Left colon (tissue), 2 donors: ENCODE measurements at regions not wholly inside any gene's neighbourhood (a gene's known extent, or its start where the extent isn't known, plus 50 kb on each side); places are given as distances from the start of the nearest gene placed in this dataset.

Experiments
- ATAC-seq: fragments of 200-7000 bp; cut with Tn5 transposase; one replicate; pipeline ENCODE4 v1.9.1; 2020; ENCODE audit warnings: mild to moderate bottlenecking, moderate library complexity
- DNase-seq, 2 donors: peaks; one replicate each; pipeline ENCODE4 v3.0.0-alpha.2; 2020
- intact Hi-C, 2 donors: fragments of 100-400 bp; cut with DNase I in 1 of 2; cut with micrococcal nuclease in 1 of 2; formaldehyde crosslinking; loops; one replicate each; pipeline versions ENCODE4 v1.11.2 to v1.14.0; 2022; cut with DNase I, micrococcal nuclease
- donor health status: DM: no; HTN: no; CAD: no.
- donor health status: DM: yes; HTN: yes; CAD: no.

- intact Hi-C loops, result no loop called here
- ATAC-seq, result no peak
- DNase-seq, result no peak
Measured at GRCh38 chr10:53749439-53749838, 976.9 kb upstream of the MBL2 start.

DNA sequence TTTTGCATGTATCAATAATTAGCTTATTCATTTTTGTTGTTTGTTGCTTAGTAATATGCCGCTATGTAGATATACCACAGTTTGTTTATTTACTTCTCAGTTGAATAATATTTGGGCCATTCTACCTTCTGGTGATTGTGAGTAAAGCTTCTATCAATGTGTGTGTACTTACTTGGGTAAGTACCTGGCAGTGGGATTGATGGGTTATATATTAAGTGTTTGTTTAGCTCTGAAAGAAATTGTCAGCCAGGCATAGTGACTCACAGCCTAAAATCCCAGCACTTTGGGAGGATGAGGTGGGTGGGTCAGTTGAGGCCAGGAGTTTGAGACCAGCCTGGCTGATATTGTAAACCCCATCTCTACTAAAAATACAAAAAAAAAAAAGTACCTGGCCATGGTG, 975.7 kb upstream of the MBL2 start:
- intact Hi-C loops, result no loop called here
- ATAC-seq (no peak), DNase-seq (no peak)

- no peak for ATAC-seq
- DNase-seq, result no peak
- intact Hi-C loops, result no loop called here
Measured at GRCh38 chr10:53744746-53745145, 972.2 kb upstream of the MBL2 start.

- intact Hi-C loops, result no loop called here
- ATAC-seq, result no peak
Measured at GRCh38 chr10:53744176-53744575, 971.6 kb upstream of the MBL2 start.

GRCh38 chr10:53737132-53737531, 964.5 kb upstream of the MBL2 start:
- intact Hi-C loops, result no loop called here
- no peak for ATAC-seq
- DNase-seq, result no peak

More at GRCh38 chr10:53744176-53744575, 971.6 kb upstream of the MBL2 start:
- DNase-seq, result no peak

DNA sequence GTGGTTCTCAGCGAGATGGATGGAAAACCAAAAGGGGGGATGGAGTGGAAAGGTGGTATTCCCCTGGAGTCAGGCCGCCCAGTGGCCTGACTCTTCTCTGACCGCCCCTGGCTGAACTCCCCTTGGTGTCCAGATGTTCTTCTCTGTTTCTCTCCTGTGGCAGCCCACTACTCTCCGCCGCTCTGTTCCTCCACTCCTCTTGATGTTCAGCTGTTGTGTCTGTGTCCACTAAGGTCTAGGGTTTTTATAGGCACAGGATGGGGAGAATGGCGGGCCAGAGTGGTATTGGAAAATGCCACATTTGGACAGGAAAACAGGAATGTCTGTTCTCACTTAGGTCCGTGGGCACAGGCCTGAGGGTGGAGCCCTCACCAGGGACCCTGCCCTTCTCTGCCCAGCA, 954.3 kb upstream of the MBL2 start:
- no peak for ATAC-seq
- intact Hi-C loops, result no loop called here
- no peak for DNase-seq

DNA sequence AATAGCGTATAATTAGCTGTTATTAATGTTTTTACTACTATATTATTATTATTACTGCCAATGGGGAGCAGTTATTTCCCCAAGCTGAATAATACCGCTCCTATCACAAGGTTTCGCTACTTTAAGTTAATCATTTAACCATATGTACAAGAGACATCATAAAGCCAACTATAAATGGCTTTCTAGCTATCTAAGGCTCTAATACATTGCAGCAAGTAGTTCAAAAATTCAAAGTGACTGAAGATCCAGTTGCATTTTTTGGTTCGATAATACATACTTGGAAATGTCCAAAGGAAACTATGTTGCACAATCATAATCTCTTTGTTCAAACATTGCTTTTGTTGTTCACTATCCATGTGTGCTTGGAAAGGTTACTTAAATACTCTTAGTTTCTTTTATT, 952.0 kb upstream of the MBL2 start:
- intact Hi-C loops, result no loop called here
- ATAC-seq (no peak), DNase-seq (no peak)

GRCh38 chr10:53719658-53720057, 947.1 kb upstream of the MBL2 start:
- intact Hi-C loops, result no loop called here
- ATAC-seq, result no peak
- DNase-seq, result no peak

- ATAC-seq (no peak), DNase-seq (no peak)
- intact Hi-C loops, result no loop called here
Measured at GRCh38 chr10:53716156-53716555, 943.6 kb upstream of the MBL2 start.

DNA sequence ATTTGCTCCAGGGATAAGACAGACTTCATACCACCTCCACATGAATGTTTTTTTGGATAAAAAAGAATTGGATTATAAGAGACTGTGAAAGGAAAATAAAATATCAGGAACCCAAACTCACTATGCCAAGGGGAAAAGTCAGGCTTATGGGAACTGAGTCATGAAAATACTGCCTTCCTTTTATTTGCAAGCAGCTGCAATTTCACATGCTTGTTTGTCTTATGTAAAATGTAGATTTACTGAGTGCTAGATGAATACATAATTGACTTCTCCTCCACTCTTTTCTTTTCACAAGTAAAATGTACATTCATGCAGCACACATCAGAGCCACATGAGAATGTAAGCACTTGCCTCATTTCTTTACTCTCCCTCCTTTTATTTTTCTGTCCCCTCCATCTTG, 940.8 kb upstream of the MBL2 start:
- intact Hi-C loops, result no loop called here
- no peak for DNase-seq
- ATAC-seq, result no peak

DNA sequence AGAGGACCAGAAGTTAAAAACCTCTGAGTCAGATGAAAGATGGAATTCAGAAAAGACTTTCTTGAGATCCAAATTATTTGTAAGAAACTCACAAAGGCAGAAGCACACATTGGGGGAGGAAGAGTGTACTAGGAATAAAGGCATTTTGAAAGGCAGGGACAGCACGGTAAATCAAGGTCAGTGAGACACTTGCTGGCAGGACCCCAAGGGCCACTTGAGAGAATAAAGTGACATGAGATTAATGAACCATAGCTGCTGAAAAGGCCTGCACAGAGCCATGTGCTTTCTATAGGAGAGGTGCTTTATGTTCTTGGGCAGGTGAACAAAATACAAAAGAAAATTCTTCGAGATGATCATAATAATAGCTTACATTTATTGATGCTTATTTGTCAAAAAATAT, 929.9 kb upstream of the MBL2 start:
- intact Hi-C loops, result no loop called here
- ATAC-seq, result no peak
- DNase-seq, result no peak

DNA sequence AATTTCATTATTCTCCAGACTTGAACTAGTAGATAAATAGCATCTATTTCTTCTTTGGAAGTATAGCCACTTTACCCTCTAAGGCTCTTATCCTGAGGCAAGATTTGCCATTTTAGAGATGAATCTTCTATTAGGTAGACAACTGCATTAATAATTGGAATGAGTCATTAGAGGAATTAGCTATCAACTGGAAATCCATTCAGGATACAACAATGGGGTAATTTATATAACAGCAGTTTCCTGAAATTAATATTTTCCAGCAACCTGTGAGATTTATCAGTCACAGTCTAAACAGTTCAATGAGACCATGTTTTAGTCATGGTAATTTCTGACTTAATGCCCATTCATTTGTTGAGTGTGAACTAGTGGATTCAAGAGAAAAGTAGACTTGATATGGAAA, 928.6 kb upstream of the MBL2 start:
- intact Hi-C loops, result no loop called here
- ATAC-seq, result no peak
- no peak for DNase-seq

DNA sequence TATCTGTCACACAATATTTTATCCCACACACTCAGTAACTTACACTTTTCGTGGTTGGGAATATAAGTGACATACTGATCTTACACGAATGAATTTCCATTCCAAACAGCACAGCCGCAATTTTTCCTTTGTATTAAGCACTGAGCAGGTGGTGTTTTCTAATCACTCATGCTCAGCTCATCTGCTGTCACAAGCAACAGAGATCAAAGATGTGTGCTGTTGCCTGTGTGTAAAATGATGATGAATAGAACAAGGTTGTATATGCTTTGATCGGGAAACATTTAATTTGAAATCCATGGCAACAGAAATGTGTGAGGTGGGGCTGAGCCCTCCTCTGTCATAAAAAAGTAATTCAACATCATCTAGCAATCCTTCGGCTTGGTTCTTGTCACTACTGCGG, 927.7 kb upstream of the MBL2 start:
- ATAC-seq, result no peak
- intact Hi-C loops, result no loop called here
- no peak for DNase-seq

GRCh38 chr10:53699684-53700083, 927.1 kb upstream of the MBL2 start:
- DNase-seq (no peak), ATAC-seq (no peak)
- intact Hi-C loops, result no loop called here

- intact Hi-C loops, result no loop called here
- ATAC-seq (no peak), DNase-seq (no peak)
Measured at GRCh38 chr10:53699231-53699630, 926.6 kb upstream of the MBL2 start.

DNA sequence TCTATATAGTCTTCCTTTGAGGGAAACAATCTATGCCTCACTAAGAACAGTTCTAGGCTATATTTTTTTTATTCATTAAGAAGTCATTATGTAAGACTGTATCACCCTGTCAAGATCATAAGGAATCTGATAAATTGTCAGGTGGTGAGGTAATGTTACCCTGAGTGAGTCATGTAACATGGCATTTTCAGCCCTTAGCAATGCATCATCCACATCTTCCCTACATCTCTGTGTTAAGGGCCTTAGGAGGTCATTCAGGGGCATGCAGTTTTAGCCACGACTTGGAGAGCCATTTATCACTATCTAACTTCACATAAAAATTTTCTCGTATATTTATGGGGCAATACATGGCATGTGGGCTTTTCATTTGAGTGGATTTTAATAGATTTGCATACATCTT, 924.5 kb upstream of the MBL2 start:
- ATAC-seq (no peak), DNase-seq (no peak)
- intact Hi-C loops, result no loop called here

DNA sequence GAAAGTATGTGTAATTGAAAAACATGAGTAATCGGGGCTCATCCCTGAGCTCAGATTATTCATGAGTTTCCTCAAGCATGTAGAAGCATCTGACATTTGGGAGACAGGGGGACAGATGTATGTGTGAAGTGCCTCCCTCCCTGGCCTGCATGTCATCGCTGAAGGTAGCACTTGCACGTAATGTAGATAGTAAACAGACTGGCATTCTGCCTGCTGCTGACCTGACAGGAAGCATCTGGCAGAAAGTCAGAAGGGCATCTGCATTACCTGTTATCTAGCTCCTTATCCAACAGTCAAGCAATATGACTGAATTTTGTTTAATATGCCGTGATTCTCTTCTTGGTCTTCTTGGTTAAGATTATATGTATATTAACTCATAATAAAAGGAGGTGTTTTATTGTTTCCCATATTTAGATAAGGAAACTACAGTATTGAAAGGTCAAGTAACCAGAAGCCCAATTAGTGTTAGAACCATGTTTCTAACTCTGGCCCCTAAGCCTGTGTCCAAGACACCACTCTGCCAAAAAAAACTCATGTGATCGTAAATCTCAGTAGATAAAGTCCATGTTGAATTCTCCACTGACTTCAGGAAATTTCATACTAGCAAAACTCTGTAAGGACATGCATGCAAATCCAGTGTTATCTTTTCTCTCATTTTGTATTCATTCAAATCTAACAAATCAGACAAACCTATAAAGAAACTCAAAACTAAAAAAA, 918.1 kb upstream of the MBL2 start:
- intact Hi-C loops, result no loop called here
- ATAC-seq (peak; percentile 52), DNase-seq (peak in 1 of 2 donors; percentile 9)

GRCh38 chr10:53687800-53688199, 915.2 kb upstream of the MBL2 start:
- ATAC-seq (no peak), DNase-seq (no peak)
- intact Hi-C loops, result no loop called here

GRCh38 chr10:53682885-53683284, 910.3 kb upstream of the MBL2 start:
- DNase-seq (no peak), ATAC-seq (no peak)
- intact Hi-C loops, result no loop called here

DNA sequence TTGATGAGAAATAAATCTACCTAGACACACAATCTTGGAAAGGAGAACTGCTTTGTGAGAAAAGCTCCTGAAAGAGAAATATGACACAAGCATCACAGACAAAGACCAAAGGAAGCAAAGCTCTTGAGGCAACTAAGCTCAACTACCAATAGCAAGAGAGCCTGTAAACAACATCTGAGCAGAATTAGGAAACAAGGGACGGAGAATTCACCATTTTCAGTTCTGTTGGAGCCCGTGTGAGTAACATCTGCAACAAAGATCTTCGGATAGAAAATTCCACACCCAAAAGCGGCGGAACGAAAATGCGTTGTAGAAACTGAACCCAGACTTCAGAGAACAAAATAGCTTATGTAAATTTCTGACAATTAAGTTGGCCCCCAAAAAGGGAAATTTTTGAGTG, 909.9 kb upstream of the MBL2 start:
- DNase-seq, result no peak
- intact Hi-C loops, result no loop called here
- ATAC-seq, result no peak

DNA sequence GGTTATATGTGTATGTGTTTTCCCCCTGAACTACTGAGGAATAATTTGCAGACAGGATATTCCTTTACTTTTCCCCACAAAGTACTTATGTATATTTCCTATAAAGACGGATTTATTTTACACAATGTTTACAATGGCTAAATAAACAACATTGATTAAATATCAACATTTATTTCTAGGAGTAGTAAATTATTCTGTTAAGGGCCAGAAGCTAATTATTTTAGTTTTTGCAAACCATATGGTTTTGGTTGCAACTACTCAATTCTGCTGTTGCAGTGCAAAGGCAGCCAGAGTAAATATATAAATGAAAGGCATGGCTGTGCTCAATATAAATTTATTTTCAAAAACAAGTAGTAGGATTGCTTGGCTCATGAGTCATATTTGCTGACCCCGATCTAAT, 907.1 kb upstream of the MBL2 start:
- ATAC-seq (no peak), DNase-seq (no peak)
- intact Hi-C loops, result no loop called here

- intact Hi-C loops, result no loop called here
- ATAC-seq (peak; percentile 95), DNase-seq (no peak)
Measured at GRCh38 chr10:53675177-53675576, 902.6 kb upstream of the MBL2 start.
